NCI-H774 (cell line): ENCODE measurements at regions not wholly inside any gene's neighbourhood (a gene's known extent, or its start where the extent isn't known, plus 50 kb on each side); places are given as distances from the start of the nearest gene placed in this dataset.

Experiments
- DNase-seq: peaks from one replicate; lab custom pipeline; 2025; lab: John Stamatoyannopoulos, UW

- no peak for DNase-seq
These were observed 1114.5 kb downstream of the RAPGEF2 start for GRCh38 chr4:160217352-160217751.

DNA sequence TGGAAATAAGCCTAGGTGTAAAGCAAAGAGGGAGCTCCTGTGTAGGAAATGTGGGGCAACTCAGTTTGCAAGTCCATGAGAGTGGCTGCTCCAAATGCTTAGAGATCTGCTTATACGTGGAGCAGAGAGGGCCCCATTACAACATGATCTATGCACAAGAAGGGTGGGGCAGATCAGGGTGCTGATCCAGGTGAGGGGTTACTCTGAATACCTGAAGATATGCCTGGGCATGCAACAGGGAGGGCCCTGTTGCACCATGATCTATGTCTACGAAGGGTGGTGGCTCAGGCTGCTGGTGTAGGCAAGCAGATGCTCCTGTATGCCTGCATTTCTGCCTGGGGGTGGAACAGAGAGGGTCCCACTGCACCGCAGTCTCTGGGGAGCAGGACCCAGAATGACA lies 1121.2 kb downstream of the RAPGEF2 start:
- no peak for DNase-seq

- DNase-seq = no peak
These were observed 1130.3 kb downstream of the RAPGEF2 start for GRCh38 chr4:160233141-160233540.

- no peak for DNase-seq
These were observed 1132.4 kb downstream of the RAPGEF2 start for GRCh38 chr4:160235285-160235684.

DNA sequence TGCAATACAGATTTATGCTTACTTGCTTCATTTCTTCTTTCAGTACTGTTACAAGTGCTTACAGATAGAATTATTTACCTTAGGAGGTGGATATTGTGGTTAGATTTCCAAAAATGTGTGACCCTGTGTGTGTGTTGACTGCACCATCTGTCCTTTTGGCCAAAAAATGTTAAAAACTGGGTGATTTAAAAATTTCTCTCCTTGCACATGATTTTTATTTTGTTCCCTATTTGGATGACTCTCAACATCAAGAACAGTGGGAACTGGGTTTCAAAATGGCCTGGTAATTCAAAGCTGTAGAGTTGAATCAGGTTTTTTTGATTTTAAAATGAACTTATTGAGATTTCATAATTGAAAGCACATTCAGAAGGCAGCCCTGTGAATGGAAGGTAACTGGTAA lies 1132.9 kb downstream of the RAPGEF2 start:
- no peak for DNase-seq

- no peak for DNase-seq
These were observed 1135.9 kb downstream of the RAPGEF2 start for GRCh38 chr4:160238790-160239189.

DNA sequence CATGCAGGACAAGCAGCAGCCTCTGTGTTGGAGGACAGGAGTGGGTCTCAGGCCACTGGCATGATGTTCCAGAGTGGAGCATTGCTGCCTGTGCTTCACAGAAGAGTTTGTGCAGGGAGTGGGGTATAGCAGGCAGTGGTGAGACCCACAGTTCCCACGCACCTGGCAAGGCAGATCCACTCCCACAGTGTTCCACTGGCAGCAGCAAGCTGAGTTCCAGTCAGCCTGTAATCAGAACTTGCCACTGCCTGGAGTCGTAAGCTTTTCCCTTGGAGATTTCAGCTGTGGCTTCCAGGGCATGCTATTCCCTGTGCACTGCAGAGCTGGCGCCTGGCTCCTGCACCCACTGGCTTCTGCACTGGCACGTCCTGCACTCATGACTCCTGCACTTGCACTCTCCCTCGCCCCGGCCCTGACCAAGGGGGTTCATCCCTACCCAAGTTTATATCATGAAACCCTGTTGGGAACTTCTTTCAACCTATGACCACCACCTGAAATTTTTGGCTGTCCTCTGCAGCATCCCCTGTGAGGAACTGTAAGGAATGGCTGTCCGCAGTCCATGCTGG lies 1144.3 kb downstream of the RAPGEF2 start:
- no peak for DNase-seq

GRCh38 chr4:160251522-160252170 lies 1148.8 kb downstream of the RAPGEF2 start:
- DNase-seq = no peak

DNA sequence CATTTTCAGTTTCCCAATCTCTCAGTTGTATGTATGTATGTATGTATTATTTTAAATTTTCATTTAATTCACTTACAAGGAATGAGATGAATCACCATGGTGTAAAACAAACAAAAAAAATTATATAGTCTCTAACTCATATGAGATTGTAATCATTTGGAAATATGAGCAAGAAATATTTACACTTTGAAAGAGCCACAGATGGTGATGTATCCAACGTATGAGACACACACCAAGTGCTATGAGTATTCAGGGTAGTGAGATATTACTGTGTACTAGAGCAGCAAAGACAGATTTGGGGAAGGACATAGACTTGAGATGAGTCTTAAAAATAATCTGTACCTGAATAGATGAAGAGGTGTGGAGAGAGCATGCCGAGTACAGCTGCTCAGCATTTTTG lies 1154.4 kb downstream of the RAPGEF2 start:
- DNase-seq = no peak

DNA sequence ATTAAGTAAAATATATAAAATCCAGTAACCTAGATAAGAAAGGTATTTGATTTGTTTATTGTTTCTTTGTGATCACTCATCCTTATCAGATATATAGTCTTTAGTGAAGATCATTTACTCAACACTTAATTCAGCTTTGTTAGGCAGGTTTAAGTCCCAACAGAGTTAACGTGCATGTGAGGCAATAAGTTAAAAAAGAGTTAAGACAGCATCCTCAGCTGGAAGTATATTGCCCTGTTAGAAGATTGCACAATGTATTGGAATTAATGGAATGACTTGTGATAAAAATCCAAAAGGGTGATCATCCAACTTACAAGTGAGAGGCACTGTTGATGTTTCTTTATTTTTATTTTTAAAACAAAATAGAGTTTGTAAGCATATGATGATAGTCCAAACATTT lies 1162.1 kb downstream of the RAPGEF2 start:
- no peak for DNase-seq

GRCh38 chr4:160265836-160266235 lies 1163.0 kb downstream of the RAPGEF2 start:
- no peak for DNase-seq

DNA sequence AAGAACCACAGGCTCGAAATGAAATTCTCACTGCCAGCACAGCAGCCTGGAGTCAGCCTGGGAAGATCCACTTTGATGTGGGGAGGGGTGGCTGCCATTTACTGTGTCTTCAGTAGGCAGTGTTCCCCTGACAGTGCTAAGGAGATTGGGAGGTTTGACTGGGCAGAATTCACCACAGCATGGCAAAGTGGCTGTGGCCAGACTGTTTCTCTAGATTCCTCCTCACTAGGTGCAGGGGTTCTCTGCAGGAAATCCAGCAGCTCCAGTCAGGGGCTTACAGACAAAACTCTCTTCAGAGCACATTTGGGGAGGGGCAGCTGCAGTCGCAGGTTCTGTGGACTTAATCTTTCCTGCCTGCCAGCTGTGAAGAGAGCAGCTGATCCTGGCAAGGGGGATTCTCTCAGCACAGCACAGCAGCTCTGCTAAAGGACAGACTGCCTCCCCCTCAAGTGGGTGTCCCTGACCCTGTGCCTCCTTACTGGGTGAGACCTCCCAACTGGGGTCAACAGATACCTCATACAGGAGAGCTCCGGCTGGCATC lies 1174.0 kb downstream of the RAPGEF2 start:
- DNase-seq = no peak

DNA sequence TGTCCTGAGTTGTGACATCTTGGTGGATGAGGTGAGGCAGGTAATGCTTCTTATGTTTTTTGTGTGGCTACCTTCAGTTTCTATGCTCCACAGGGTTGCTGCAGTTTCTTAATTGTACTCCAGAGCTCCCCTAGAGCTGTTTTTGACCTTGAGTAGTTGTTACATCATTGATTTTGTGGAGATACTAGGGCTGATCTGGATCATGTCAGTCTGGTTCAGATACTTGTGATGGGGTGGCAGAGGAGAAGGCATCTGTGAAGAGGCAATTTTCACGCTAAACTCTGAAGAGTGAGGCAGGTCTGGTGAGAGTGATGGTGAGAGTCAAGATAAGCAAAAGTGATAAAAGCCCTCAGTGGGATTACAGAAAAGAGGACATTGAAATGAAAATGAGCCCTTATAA lies 1180.2 kb downstream of the RAPGEF2 start:
- no peak for DNase-seq

DNA sequence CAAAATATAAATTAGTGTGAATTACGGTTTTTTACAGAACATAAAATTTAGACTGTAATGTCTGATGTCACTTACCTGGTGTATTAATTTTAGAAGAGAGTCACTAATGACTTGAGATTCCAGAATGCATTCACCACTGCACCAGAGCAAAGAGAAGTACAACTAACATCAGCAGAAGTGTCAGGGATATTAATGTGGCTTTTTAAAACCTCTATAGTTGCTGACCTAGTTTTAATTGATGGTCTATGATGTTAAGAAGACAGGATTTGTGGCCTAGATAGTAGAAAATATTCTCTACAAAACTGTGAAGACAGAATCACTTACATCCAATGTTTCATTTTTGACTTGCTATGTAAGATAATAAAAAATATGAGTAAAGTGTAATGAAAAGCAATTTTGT lies 1181.6 kb downstream of the RAPGEF2 start:
- DNase-seq = no peak

DNA sequence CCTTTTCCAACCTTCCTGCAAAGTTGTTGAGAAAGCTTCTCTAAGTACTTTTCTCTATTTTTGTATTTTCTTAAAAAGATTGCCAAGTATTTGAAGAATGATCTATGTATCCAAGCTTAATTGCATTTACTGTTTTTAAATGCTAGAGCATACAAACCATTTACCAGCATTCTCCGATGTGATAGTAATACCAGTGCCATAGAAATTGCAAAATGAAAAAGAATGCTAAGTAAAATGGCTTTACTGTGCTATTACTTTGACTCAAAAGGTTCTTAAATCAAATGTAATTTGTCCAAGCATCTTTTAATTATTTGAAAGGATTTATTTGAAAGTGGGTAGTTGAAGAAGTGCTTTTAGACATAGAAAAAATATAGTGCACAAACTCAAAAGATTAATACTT lies 1183.2 kb downstream of the RAPGEF2 start:
- no peak for DNase-seq

DNA sequence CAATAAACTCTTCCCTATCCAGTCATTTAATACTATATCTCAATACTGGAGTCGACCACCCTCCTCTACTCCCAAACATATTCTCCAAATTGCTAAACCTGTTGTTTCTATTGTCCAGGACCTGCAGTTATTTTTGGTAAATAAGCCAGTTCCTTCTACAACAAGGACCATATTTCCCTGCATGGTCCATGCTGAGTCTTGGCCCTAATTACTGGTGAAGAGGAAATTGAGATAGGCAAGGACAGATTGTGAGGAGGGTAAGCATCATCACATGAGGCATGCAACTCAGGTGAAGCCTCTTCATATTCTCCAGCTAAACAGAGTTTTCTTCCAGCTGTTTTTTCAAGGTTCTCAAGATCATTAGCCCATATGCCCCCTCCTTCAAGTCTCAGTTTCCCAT lies 1193.6 kb downstream of the RAPGEF2 start:
- DNase-seq = no peak

- DNase-seq = no peak
These were observed 1196.3 kb downstream of the RAPGEF2 start for GRCh38 chr4:160299177-160299576.

GRCh38 chr4:160299608-160300007 lies 1196.7 kb downstream of the RAPGEF2 start:
- no peak for DNase-seq

GRCh38 chr4:160316036-160316435 lies 1213.2 kb downstream of the RAPGEF2 start:
- no peak for DNase-seq

DNA sequence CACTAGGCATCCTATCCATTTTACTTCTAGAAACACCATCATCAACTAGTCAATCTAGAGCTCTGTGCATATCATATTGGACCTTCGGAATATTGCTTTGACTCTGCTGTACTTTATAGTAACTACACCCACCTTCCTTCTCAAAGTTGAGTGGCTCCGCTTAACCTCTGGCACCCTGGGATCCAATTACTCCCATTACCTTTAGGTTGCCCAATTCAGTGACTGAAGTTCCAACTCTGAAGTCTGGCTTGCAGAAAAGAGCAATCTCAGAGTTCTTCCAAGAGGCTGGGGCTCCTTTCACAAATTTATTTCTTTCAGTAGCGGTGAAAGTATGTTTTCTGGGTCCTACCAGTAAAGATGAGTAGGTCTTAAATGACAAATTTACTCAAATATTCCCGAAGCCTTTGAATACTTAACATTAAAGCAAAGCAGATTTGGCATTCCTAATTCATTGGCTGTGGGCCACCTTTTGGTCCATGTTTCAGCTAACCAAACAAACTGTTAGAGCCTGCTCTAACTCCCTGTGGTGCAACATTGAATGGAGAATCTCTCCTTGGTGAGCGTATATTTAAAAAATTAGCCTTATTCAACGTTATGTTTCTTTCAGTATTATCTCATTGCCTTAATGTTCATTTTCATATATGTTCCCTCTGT lies 1215.8 kb downstream of the RAPGEF2 start:
- no peak for DNase-seq

DNA sequence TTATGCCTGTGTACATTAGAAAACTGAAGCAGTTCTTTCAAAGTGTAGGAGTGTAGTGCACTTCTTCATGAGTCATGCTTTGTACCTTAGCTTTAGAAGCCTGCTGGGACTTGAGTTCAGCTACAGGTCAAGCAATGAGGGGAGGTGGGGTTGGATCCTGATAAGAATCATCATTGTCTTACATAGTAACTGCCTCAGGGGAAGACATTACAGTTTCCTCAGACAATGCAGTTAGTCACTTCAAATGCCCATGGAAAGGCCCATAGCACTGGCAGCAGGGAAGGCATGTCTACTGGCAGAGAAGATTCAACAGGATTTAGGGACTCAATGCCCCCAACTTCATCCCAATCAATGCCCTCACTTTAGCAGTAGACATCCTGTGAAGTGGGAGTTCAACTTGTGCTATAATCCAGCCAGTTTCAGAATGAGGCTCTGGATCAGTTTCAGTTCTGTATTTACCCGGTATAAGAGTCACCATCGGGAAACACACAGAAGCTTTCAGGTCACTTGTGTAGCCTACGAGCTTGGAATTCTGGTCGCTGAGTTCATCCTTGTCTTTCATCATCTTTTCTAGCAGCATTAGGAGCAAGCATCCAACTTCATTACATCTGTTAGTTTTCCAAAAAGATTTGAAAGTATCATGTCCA lies 1216.5 kb downstream of the RAPGEF2 start:
- DNase-seq = no peak

DNA sequence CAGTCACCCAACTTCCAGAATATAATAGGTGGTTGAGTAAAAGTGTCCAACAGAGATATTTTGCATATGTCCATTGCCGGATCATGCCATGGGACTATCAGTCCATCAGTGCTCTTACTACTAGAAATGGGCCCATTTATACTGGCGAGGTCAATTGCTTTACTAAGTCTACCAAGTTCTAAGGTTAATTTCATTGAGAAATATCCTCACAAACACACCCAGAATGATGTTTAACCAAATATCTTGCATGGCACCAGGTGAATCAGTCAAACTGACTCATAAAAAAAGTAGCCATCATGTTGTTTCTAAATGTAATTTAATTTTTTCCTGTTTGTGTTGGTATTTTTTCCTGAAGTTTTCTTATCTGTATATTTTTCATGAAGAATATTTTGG lies 1217.0 kb downstream of the RAPGEF2 start:
- DNase-seq = no peak

- no peak for DNase-seq
These were observed 1223.2 kb downstream of the RAPGEF2 start for GRCh38 chr4:160326110-160326509.
